ENCODE measurements at regions not wholly inside any gene's neighbourhood (a gene's known extent, or its start where the extent isn't known, plus 50 kb on each side); places are given as distances from the start of the nearest gene placed in this dataset.

DNA sequence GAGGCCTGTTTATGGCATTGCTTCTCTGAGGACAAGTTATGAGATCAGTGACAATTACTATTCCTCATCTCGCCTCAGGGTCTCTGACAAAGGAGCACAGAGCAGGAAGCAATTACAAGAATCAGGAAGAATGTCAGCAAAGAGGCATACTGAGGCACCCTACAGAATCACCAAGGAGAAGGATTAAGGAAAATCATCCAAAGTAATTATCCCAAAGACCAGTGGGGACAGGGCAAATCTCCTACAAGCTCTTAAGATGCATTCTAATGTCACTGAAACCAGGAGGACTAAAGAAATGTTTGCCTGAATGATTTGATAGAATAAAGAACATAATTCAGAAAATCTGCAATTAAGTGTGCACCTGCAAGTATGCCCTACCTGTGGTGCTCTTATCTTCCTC lies 206.2 kb downstream of the RCHY1 start:
- no peak for DNase-seq
- H3K36me3 ChIP-seq (replicated peaks): no peaks in the 10 kb centered on the region
- in situ Hi-C loops (cut with HindIII; ENCODE audit: low pct_ligation_motif_present, low sequenced_read_pairs): no loop called here
- no peaks in the 10 kb centered on the region for H3K27me3 ChIP-seq (replicated peaks)
- TF ChIP-seq, protein P1, sequence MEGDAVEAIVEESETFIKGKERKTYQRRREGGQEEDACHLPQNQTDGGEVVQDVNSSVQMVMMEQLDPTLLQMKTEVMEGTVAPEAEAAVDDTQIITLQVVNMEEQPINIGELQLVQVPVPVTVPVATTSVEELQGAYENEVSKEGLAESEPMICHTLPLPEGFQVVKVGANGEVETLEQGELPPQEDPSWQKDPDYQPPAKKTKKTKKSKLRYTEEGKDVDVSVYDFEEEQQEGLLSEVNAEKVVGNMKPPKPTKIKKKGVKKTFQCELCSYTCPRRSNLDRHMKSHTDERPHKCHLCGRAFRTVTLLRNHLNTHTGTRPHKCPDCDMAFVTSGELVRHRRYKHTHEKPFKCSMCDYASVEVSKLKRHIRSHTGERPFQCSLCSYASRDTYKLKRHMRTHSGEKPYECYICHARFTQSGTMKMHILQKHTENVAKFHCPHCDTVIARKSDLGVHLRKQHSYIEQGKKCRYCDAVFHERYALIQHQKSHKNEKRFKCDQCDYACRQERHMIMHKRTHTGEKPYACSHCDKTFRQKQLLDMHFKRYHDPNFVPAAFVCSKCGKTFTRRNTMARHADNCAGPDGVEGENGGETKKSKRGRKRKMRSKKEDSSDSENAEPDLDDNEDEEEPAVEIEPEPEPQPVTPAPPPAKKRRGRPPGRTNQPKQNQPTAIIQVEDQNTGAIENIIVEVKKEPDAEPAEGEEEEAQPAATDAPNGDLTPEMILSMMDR (IDR thresholded peaks at IDR 0.05; ENCODE audit: low read depth, low read length, missing control alignments): no peak
- H3K27ac ChIP-seq: no peak overlapping the region
- H3K4me3 ChIP-seq (ENCODE audit: low read depth, low read length): no peak overlapping the region

DNA sequence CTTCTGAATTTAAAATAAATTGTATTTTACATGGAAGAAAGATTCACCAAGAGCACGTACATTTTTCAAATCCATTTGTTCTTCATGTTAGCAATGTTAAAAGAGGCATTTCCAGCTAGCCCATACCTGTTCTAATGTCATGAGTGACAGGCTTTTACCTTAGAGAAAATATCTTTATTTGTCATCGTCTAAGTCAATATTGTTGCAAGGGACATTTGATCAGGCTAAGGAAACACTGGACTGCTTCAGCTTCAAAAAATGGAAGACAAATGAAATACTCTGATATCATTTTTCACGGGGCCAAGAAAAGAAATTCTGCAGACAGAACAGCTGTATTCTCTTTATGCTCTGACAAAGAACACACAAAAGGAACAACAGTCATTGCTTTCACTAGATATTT lies 207.7 kb downstream of the RCHY1 start:
- no peak for DNase-seq
- H3K27me3 ChIP-seq (replicated peaks): no peaks in the 10 kb centered on the region
- TF ChIP-seq, protein P1 (IDR thresholded peaks at IDR 0.05; ENCODE audit: low read depth, low read length, missing control alignments): no peak
- H3K4me3 ChIP-seq (ENCODE audit: low read depth, low read length): no peak overlapping the region
- no peak overlapping the region for H3K27ac ChIP-seq
- H3K36me3 ChIP-seq (replicated peaks): no peaks in the 10 kb centered on the region
- in situ Hi-C loops (cut with HindIII; ENCODE audit: low pct_ligation_motif_present, low sequenced_read_pairs): no loop called here

GRCh38 chr4:75302648-75303047 lies 211.6 kb downstream of the RCHY1 start:
- in situ Hi-C loops (cut with HindIII; ENCODE audit: low pct_ligation_motif_present, low sequenced_read_pairs): no loop called here
- TF ChIP-seq, protein P1 (IDR thresholded peaks at IDR 0.05; ENCODE audit: low read depth, low read length, missing control alignments): no peak

DNA sequence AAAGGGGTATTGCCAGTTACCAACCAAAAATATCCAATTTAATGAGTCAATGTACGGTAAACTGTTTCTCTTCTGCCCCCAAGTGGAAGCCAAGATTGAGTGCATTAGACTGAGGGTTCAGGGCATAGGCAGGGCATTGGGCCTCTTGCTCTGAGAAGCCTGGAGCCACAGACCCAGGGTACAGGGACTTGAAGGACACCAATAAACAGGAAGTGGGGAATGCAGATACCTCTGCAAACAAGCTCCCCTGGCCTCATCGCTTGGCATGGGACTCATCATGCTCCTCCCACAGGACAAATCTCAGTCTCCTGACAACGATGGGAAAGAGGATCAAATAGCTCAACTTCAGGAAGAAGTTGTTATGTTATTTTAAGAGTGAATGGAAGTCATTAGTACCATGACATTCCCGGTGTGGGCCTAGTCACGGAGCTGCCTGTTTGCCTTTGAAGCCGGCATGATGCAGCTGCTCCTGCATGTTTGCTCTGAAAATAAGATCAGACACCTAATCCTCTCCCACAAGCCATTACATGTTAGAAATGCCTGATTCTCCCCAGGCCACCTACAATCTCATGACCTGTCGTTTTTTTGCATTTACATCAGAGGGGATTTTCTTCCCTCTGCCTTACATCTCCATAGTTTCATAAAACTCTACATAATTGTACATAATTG lies 224.2 kb downstream of the RCHY1 start:
- Histone ChIP-seq H3K27ac (no peak overlapping the region), H3K27me3 (replicated peaks) (no peaks in the 10 kb centered on the region), H3K4me3 (ENCODE audit: low read depth, low read length) (no peak overlapping the region), H3K36me3 (replicated peaks) (no peaks in the 10 kb centered on the region)
- TF ChIP-seq, protein P1 (IDR thresholded peaks at IDR 0.05; ENCODE audit: low read depth, low read length, missing control alignments): peak; percentile 62
- in situ Hi-C loops (cut with HindIII; ENCODE audit: low pct_ligation_motif_present, low sequenced_read_pairs): no loop called here
- peak; percentile 9 for DNase-seq

More at GRCh38 chr4:75302648-75303047, 211.6 kb downstream of the RCHY1 start:
- no peak overlapping the region for H3K27ac ChIP-seq
- no peak for DNase-seq
- H3K36me3 ChIP-seq (replicated peaks): no peaks in the 10 kb centered on the region
- no peak overlapping the region for H3K4me3 ChIP-seq (ENCODE audit: low read depth, low read length)
- H3K27me3 ChIP-seq (replicated peaks): no peaks in the 10 kb centered on the region

DNA sequence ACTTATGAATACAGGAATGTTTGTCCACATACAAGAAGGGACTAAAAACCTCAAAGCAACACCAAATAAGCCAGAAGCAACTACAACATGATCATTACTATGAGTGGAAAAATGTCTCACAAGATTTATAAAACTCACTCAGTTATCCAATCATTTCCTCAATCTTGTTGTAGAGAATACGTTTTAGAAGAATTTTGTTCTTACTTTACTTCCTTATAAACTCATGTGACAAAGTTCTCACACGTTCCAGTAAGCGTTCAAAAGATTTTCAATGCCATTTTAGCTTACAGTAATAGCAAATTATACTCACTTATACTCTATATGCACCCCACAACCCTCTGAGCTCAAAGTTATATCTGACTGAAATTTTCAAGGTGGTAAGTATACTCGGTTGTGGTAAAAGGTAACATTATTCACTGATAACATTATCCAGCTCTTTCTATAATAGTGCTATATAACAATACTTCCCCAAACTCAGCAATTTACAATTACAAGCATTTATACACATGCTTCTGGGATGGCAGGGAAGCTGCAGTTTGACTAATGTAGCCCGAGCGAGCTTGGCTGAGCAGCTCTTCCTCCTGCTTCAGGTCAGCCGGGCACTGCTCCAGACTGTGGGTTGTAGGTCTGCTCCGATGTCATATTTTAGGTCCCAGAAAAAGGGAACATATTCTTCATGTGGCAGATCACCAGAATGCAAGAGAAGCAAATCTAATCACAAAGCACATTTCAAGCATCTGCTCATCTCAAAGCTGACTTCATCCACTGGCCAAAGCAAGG lies 226.3 kb downstream of the RCHY1 start:
- Histone ChIP-seq H3K27me3 (replicated peaks) (no peaks in the 10 kb centered on the region), H3K4me3 (ENCODE audit: low read depth, low read length) (no peak overlapping the region), H3K36me3 (replicated peaks) (no peaks in the 10 kb centered on the region), H3K27ac (no peak overlapping the region)
- DNase-seq: no peak
- TF ChIP-seq, protein P1 (IDR thresholded peaks at IDR 0.05; ENCODE audit: low read depth, low read length, missing control alignments): no peak
- in situ Hi-C loops (cut with HindIII; ENCODE audit: low pct_ligation_motif_present, low sequenced_read_pairs): no loop called here

Data from brain microvascular endothelial cell (primary cell).